Osteoblast (primary cell): ENCODE measurements at regions not wholly inside any gene's neighbourhood (a gene's known extent, or its start where the extent isn't known, plus 50 kb on each side); places are given as distances from the start of the nearest gene placed in this dataset.

Experiments
- DNase-seq: peaks from one replicate; pipeline ENCODE4 v3.0.0; 2011; ENCODE audit warnings: low spot score, mixed read lengths; ENCODE audit not compliant: insufficient read length; ENCODE audit errors: missing footprints
- H2AFZ ChIP-seq: 2 replicates; pipeline ENCODE4 v1.6.0; 2011; ENCODE audit warnings: mild to moderate bottlenecking, low read length
- H3K27ac ChIP-seq: 2 replicates; pipeline ENCODE4 v1.5.1; 2011; ENCODE audit warnings: mild to moderate bottlenecking, low read depth, low read length, moderate library complexity
- H3K27me3 ChIP-seq: 2 replicates; pipeline ENCODE4 v1.6.0; 2012; ENCODE audit warnings: mild to moderate bottlenecking, control low read depth, inconsistent platforms, low read length, moderate library complexity; ENCODE audit not compliant: insufficient read depth
- H3K36me3 ChIP-seq: 2 replicates; pipeline ENCODE4 v1.5.1; 2011; ENCODE audit warnings: mild to moderate bottlenecking, low read length, control low read depth, moderate library complexity; ENCODE audit not compliant: insufficient read depth
- H3K4me1 ChIP-seq: 2 replicates; pipeline ENCODE4 v1.5.1; 2011; ENCODE audit warnings: mild to moderate bottlenecking, low read length, control low read depth, moderate library complexity; ENCODE audit not compliant: insufficient read depth
- H3K4me2 ChIP-seq: 2 replicates; pipeline ENCODE4 v1.6.0; 2011; ENCODE audit warnings: mild to moderate bottlenecking, low read length; ENCODE audit not compliant: insufficient read depth
- H3K4me3 ChIP-seq: fragments of 200-600 bp; sonication (generic); 3 replicates; pipeline ENCODE4 v1.5.1; 2012; ENCODE audit warnings: mild to moderate bottlenecking, low read length, inconsistent platforms; ENCODE audit not compliant: insufficient read depth
- H3K79me2 ChIP-seq: 2 replicates; pipeline ENCODE4 v1.6.0; 2012; ENCODE audit warnings: mild to moderate bottlenecking, low read length, control low read depth, inconsistent platforms; ENCODE audit not compliant: insufficient read depth
- H3K9me3 ChIP-seq: 2 replicates; pipeline ENCODE4 v1.5.1; 2011; ENCODE audit warnings: low read depth, low read length, control low read depth
- H4K20me1 ChIP-seq: 2 replicates; pipeline ENCODE4 v1.6.0; 2012; ENCODE audit warnings: mild to moderate bottlenecking, low read length, control low read depth; ENCODE audit not compliant: insufficient read depth
- TF ChIP-seq, protein P1 (sequence below): IDR thresholded peaks from 2 replicates; pipeline ENCODE4 v1.5.1; 2011; ENCODE audit warnings: mild to moderate bottlenecking, low read depth, low read length, moderate library complexity; ENCODE audit errors: extremely low read depth

DNA sequence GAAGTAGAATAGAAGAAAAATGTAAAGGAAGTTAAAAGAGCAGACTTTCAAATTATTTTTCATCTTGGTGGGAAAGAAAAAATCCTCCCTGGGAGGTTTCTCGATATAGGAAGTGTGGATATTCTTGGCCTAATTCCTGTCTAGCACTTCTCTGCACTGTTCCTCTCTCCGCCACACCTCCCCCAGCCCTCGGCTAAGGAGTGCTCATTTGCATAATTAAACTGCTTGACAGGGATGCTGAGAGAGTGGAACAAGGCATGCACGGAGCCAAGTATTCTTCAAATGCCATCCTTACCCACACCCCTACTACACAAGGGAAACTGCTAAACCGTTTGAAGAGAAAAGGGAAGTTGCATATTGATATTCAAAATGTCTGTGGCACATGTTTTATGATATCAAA is 511.0 kb upstream of the HTR2A start:
- TF ChIP-seq, protein P1, sequence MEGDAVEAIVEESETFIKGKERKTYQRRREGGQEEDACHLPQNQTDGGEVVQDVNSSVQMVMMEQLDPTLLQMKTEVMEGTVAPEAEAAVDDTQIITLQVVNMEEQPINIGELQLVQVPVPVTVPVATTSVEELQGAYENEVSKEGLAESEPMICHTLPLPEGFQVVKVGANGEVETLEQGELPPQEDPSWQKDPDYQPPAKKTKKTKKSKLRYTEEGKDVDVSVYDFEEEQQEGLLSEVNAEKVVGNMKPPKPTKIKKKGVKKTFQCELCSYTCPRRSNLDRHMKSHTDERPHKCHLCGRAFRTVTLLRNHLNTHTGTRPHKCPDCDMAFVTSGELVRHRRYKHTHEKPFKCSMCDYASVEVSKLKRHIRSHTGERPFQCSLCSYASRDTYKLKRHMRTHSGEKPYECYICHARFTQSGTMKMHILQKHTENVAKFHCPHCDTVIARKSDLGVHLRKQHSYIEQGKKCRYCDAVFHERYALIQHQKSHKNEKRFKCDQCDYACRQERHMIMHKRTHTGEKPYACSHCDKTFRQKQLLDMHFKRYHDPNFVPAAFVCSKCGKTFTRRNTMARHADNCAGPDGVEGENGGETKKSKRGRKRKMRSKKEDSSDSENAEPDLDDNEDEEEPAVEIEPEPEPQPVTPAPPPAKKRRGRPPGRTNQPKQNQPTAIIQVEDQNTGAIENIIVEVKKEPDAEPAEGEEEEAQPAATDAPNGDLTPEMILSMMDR, result no peak
- no peak overlapping the region for H3K4me2 ChIP-seq
- H3K36me3 ChIP-seq, result no peaks in the 10 kb centered on the region
- no peak for DNase-seq
- no peaks in the 10 kb centered on the region for H4K20me1 ChIP-seq
- no peaks in the 10 kb centered on the region for H3K79me2 ChIP-seq
- H3K27me3 ChIP-seq, result no peaks in the 10 kb centered on the region
- no peaks in the 10 kb centered on the region for H3K4me1 ChIP-seq
- no peaks in the 10 kb centered on the region for H3K9me3 ChIP-seq
- no peak overlapping the region for H3K4me3 ChIP-seq
- no peak overlapping the region for H2AFZ ChIP-seq
- H3K27ac ChIP-seq, result no peak overlapping the region

- no peak overlapping the region for H3K4me2 ChIP-seq
- no peaks in the 10 kb centered on the region for H4K20me1 ChIP-seq
- H3K36me3 ChIP-seq, result no peaks in the 10 kb centered on the region
- TF ChIP-seq, protein P1, result no peak
- no peaks in the 10 kb centered on the region for H3K79me2 ChIP-seq
- H3K27me3 ChIP-seq, result no peaks in the 10 kb centered on the region
- DNase-seq, result no peak
- no peaks in the 10 kb centered on the region for H3K9me3 ChIP-seq
- H3K27ac ChIP-seq, result no peak overlapping the region
- no peak overlapping the region for H3K4me3 ChIP-seq
- H2AFZ ChIP-seq, result no peak overlapping the region
- H3K4me1 ChIP-seq, result no peaks in the 10 kb centered on the region
These were observed 502.7 kb upstream of the HTR2A start for GRCh38 chr13:47399599-47399998.

- H3K79me2 ChIP-seq, result no peaks in the 10 kb centered on the region
- no peak overlapping the region for H3K27ac ChIP-seq
- H3K36me3 ChIP-seq, result no peaks in the 10 kb centered on the region
- H2AFZ ChIP-seq, result no peak overlapping the region
- TF ChIP-seq, protein P1, result no peak
- H4K20me1 ChIP-seq, result no peaks in the 10 kb centered on the region
- H3K4me3 ChIP-seq, result no peak overlapping the region
- no peaks in the 10 kb centered on the region for H3K9me3 ChIP-seq
- no peak overlapping the region for H3K4me2 ChIP-seq
- H3K4me1 ChIP-seq, result no peaks in the 10 kb centered on the region
- H3K27me3 ChIP-seq, result no peaks in the 10 kb centered on the region
- peak; percentile 8 for DNase-seq
These were observed 500.9 kb upstream of the HTR2A start for GRCh38 chr13:47397739-47398138.

DNA sequence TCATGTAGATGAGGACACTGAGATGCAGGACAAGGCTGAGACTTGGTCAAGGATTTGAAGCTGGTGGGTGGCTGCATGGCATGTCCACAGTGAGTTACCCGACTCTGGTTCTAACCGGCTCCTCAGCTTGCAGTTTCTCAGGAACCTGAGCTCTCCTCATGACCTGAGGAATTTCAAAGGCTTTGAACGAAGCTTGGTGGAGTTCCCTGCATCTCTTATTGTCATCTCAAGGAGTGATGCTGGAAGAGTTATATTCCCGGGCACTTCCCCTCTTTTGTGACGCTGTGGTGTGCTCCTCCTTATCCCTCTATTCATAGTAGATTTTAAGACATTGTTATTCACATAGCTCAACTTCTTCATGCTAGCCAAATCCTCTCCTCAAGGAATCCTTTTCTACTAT is 500.1 kb upstream of the HTR2A start:
- no peak overlapping the region for H3K4me2 ChIP-seq
- H3K79me2 ChIP-seq, result no peaks in the 10 kb centered on the region
- no peaks in the 10 kb centered on the region for H4K20me1 ChIP-seq
- no peak overlapping the region for H3K27ac ChIP-seq
- no peak overlapping the region for H3K4me3 ChIP-seq
- no peaks in the 10 kb centered on the region for H3K4me1 ChIP-seq
- DNase-seq, result no peak
- no peaks in the 10 kb centered on the region for H3K9me3 ChIP-seq
- TF ChIP-seq, protein P1, result no peak
- no peak overlapping the region for H2AFZ ChIP-seq
- H3K27me3 ChIP-seq, result no peaks in the 10 kb centered on the region
- no peaks in the 10 kb centered on the region for H3K36me3 ChIP-seq
